CD14-positive monocyte (primary cell): ENCODE measurements at regions not wholly inside any gene's neighbourhood (a gene's known extent, or its start where the extent isn't known, plus 50 kb on each side); places are given as distances from the start of the nearest gene placed in this dataset.

Source experiments
- DNase-seq, 3 donors: peaks; one replicate each; pipeline ENCODE4 v3.0.0-alpha.2; 2011 to 2022
- H2AFZ ChIP-seq: 2 replicates; pipeline ENCODE4 v1.6.0; 2012; ENCODE audit warnings: mild to moderate bottlenecking, low read depth, low read length, inconsistent platforms; ENCODE audit not compliant: insufficient read depth, poor library complexity, severe bottlenecking
- H3K27ac ChIP-seq, 2 donors: 1 replicate in 1 of 2; 2 replicates in 1 of 2; pipeline ENCODE4 v1.5.1; 2012 to 2013; ENCODE audit warnings: low read length in 2 of 2, control low read depth in 1 of 2, inconsistent platforms in 1 of 2, low read depth in 1 of 2, mild to moderate bottlenecking in 1 of 2
- H3K27me3 ChIP-seq, 2 donors: one replicate each; pipeline versions ENCODE4 v1.6.0 to v1.6.1; 2011 to 2013; ENCODE audit warnings: low read length in 2 of 2; ENCODE audit not compliant: control insufficient read depth in 2 of 2, insufficient read depth in 2 of 2
- H3K36me3 ChIP-seq, 2 donors: replicated peaks in 1 of 2; 1 replicate in 1 of 2; 2 replicates in 1 of 2; pipeline versions ENCODE4 v1.5.1 to v1.6.1; 2012 to 2013; ENCODE audit warnings: low read length in 2 of 2, control low read depth in 1 of 2, inconsistent platforms in 1 of 2, mild to moderate bottlenecking in 1 of 2; ENCODE audit not compliant: insufficient read depth in 2 of 2, control insufficient read depth in 1 of 2
- H3K4me1 ChIP-seq, 2 donors: 1 replicate in 1 of 2; 2 replicates in 1 of 2; pipeline versions ENCODE4 v1.5.1 to v1.6.1; 2012 to 2013; ENCODE audit warnings: low read length in 2 of 2, control low read depth in 1 of 2, inconsistent platforms in 1 of 2, mild to moderate bottlenecking in 1 of 2, moderate library complexity in 1 of 2; ENCODE audit not compliant: insufficient read depth in 2 of 2, control insufficient read depth in 1 of 2
- H3K4me2 ChIP-seq: replicated peaks from 2 replicates; pipeline ENCODE3; 2012; ENCODE audit warnings: low read length, moderate library complexity, mild to moderate bottlenecking; ENCODE audit not compliant: poor library complexity, severe bottlenecking; ENCODE audit errors: extremely low read depth
- H3K4me3 ChIP-seq, 3 experiments: fragments of 200-600 bp in 1 of 3; sonication (generic) in 1 of 3; replicated peaks in 1 of 3; 1 replicate in 2 of 3; 2 replicates in 1 of 3; pipeline ENCODE4 v1.5.1; 2011 to 2013; ENCODE audit warnings: low read length in 3 of 3, mild to moderate bottlenecking in 3 of 3, control low read depth in 2 of 3, low read depth in 2 of 3, inconsistent platforms in 1 of 3, moderate library complexity in 1 of 3
- H3K79me2 ChIP-seq: 2 replicates; pipeline ENCODE4 v1.6.0; 2012; ENCODE audit warnings: mild to moderate bottlenecking, control low read depth, inconsistent platforms, low read length, moderate library complexity; ENCODE audit not compliant: insufficient read depth
- H3K9ac ChIP-seq: 2 replicates; pipeline ENCODE4 v1.6.0; 2017; ENCODE audit warnings: low read length, mild to moderate bottlenecking; ENCODE audit not compliant: insufficient read depth, poor library complexity, severe bottlenecking
- H3K9me3 ChIP-seq, 2 donors: replicated peaks in 1 of 2; 1 replicate in 1 of 2; 2 replicates in 1 of 2; pipeline versions ENCODE4 v1.5.1 to v1.6.1; 2012 to 2013; ENCODE audit warnings: low read length in 2 of 2, control low read depth in 1 of 2; ENCODE audit not compliant: control insufficient read depth in 1 of 2, insufficient read depth in 1 of 2
- H4K20me1 ChIP-seq: 2 replicates; pipeline ENCODE4 v1.6.0; 2012; ENCODE audit warnings: mild to moderate bottlenecking, low read length, control low read depth, moderate library complexity; ENCODE audit not compliant: insufficient read depth
- H3K27ac Mint-ChIP-seq, 7 donors: one replicate each; pipeline ENCODE4 v1.8.0; 2020; ENCODE audit warnings: mild to moderate bottlenecking in 7 of 7, mixed read lengths in 7 of 7, moderate library complexity in 6 of 7, inconsistent platforms in 2 of 7
- H3K27me3 Mint-ChIP-seq, 3 donors: one replicate each; pipeline ENCODE4 v1.8.0; 2021 to 2022; ENCODE audit warnings: low read depth in 3 of 3, mild to moderate bottlenecking in 3 of 3, mixed read lengths in 3 of 3, moderate library complexity in 3 of 3, inconsistent platforms in 1 of 3
- H3K36me3 Mint-ChIP-seq, 2 donors: one replicate each; pipeline ENCODE4 v1.8.0; 2020; ENCODE audit warnings: mixed read lengths in 2 of 2, inconsistent platforms in 1 of 2, mild to moderate bottlenecking in 1 of 2
- H3K4me1 Mint-ChIP-seq: one replicate; pipeline ENCODE4 v1.8.0; 2020; ENCODE audit warnings: mild to moderate bottlenecking, mixed read lengths
- H3K4me3 Mint-ChIP-seq, 2 donors: one replicate each; pipeline ENCODE4 v1.8.0; 2020; ENCODE audit warnings: mild to moderate bottlenecking in 2 of 2, mixed read lengths in 2 of 2, moderate library complexity in 1 of 2
- H3K9me3 Mint-ChIP-seq, 7 donors: one replicate each; pipeline ENCODE4 v1.8.0; 2020 to 2022; ENCODE audit warnings: mixed read lengths in 7 of 7, mild to moderate bottlenecking in 6 of 7, moderate library complexity in 6 of 7, inconsistent platforms in 2 of 7
- CTCF ChIP-seq: fragments of 200-600 bp; IDR thresholded peaks from one replicate; pipeline ENCODE4 v1.8.0; 2022; ENCODE audit warnings: antibody characterized with exemption, mild to moderate bottlenecking
- WGBS: methylation state at CpG from one replicate; pipeline ENCODE4 v1.1.5; 2013; ENCODE audit warnings: missing lambda C conversion rate; ENCODE audit not compliant: insufficient coverage; 5-methylcytosine and 5-hydroxymethylcytosine counted together
- intact Hi-C, 2 donors: fragments of 100-400 bp; cut with micrococcal nuclease; formaldehyde crosslinking; loops; one replicate each; pipeline versions ENCODE4 v1.15.0 to v1.15.1; 2023

DNA sequence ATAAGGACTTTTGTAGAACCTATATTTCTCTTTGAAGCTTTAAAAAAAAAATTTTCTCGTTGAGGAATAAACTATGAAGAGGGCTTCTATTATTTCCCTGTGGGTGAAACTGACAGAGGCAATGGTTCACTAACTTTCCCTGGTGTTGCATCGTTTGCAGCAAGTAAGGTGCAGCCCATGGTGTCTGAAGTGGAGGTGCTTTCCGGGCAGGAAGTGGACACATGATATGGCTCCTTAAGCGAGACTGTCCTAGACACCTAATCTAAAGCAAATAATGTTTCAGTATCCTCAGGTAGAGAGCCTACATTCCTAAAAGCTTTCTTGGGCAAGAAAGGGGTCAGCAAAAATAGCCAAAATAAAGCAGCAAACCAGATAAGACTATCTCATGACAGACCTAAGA is 437.6 kb upstream of the ARGLU1 start:
- 45% methylated on average over 2 of the region's 4 CpGs for WGBS

GRCh38 chr13:107003911-107004310 is 436.0 kb upstream of the ARGLU1 start:
- no peak overlapping the region for H3K9ac ChIP-seq
- no CpG with 5 or more reads among the region's 3 CpGs for WGBS
- no peaks in the 10 kb centered on the region for H3K9me3 ChIP-seq
- H2AFZ ChIP-seq: no peak overlapping the region
- TF ChIP-seq CTCF: no peak
- Mint-ChIP-seq H3K4me3 (no peak overlapping the region), H3K4me1 (no peaks in the 10 kb centered on the region), H3K36me3 (no peaks in the 10 kb centered on the region), H3K27ac (no peak overlapping the region), H3K27me3 (no peaks in the 10 kb centered on the region), H3K9me3 (peaks cover 0 to 6% (median 2%) of the 10 kb centered on the region in 7 donors)
- DNase-seq: no peak
- H3K27me3 ChIP-seq: no peaks in the 10 kb centered on the region
- no peaks in the 10 kb centered on the region for H4K20me1 ChIP-seq
- H3K4me3 ChIP-seq: no peak overlapping the region
- no peaks in the 10 kb centered on the region for H3K4me1 ChIP-seq
- intact Hi-C loops: no loop called here
- no peaks in the 10 kb centered on the region for H3K79me2 ChIP-seq
- H3K4me2 ChIP-seq: no peak overlapping the region
- no peaks in the 10 kb centered on the region for H3K36me3 ChIP-seq
- no peak overlapping the region for H3K27ac ChIP-seq

More for the DNA sequence above, 437.6 kb upstream of the ARGLU1 start:
- Histone ChIP-seq H3K27ac (no peak overlapping the region), H3K4me3 (no peak overlapping the region), H3K4me1 (no peaks in the 10 kb centered on the region), H3K27me3 (no peaks in the 10 kb centered on the region), H3K9me3 (no peaks in the 10 kb centered on the region), H2AFZ (no peak overlapping the region), H3K79me2 (no peaks in the 10 kb centered on the region), H3K36me3 (no peaks in the 10 kb centered on the region), H3K9ac (no peak overlapping the region), H3K4me2 (no peak overlapping the region), H4K20me1 (no peaks in the 10 kb centered on the region)
- DNase-seq: no peak
- intact Hi-C loops: no loop called here
- Mint-ChIP-seq H3K4me1 (no peaks in the 10 kb centered on the region), H3K9me3 (peaks cover 0 to 3% (median 0%) of the 10 kb centered on the region in 7 donors), H3K27ac (no peak overlapping the region), H3K27me3 (no peaks in the 10 kb centered on the region), H3K4me3 (no peak overlapping the region), H3K36me3 (no peaks in the 10 kb centered on the region)
- no peak for TF ChIP-seq CTCF
